ENCODE measurements at regions not wholly inside any gene's neighbourhood (a gene's known extent, or its start where the extent isn't known, plus 50 kb on each side); places are given as distances from the start of the nearest gene placed in this dataset.

DNA sequence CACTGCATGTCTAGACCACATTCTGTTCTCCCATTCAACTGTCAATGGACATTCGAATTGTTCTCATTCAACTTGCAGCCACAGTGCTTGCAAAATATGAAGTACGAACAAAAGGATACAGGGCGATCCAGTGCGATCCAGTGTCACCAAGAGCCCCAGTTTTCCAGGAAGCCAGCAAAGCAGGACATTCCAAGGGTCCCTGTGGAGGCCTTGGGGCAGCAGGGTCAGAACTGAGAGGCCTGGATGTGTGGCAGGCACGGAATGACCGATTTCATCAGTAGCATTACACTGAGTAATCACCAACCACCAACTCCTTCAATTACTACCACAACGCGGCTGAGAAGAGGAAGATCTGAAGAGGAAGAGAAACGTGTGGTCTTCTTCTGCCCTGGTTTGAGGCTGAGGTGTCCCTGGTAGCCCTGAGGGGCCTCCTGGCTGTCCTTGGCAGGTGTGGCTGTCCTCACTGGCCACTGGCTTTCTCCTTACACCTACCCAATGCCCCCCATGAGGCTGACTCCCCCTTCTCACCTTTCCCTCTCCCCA, 172.7 kb upstream of the FHL2 start:
- Mint-ChIP-seq H3K36me3 (ENCODE audit: insufficient read depth, unreplicated experiment) (no peaks in the 10 kb centered on the region), H3K27ac (ENCODE audit: low read depth, unreplicated experiment) (no peak overlapping the region), H3K9me3 (ENCODE audit: unreplicated experiment) (no peaks in the 10 kb centered on the region), H3K27me3 (ENCODE audit: insufficient read depth, unreplicated experiment) (peaks cover 71% of the 10 kb centered on the region), H3K4me1 (ENCODE audit: insufficient read depth, unreplicated experiment) (peaks cover 12% of the 10 kb centered on the region), H3K4me3 (ENCODE audit: unreplicated experiment) (no peak overlapping the region)
- ChIA-PET POLR2A (no interaction called here), CTCF (no interaction called here)
- TF ChIP-seq, protein P1, sequence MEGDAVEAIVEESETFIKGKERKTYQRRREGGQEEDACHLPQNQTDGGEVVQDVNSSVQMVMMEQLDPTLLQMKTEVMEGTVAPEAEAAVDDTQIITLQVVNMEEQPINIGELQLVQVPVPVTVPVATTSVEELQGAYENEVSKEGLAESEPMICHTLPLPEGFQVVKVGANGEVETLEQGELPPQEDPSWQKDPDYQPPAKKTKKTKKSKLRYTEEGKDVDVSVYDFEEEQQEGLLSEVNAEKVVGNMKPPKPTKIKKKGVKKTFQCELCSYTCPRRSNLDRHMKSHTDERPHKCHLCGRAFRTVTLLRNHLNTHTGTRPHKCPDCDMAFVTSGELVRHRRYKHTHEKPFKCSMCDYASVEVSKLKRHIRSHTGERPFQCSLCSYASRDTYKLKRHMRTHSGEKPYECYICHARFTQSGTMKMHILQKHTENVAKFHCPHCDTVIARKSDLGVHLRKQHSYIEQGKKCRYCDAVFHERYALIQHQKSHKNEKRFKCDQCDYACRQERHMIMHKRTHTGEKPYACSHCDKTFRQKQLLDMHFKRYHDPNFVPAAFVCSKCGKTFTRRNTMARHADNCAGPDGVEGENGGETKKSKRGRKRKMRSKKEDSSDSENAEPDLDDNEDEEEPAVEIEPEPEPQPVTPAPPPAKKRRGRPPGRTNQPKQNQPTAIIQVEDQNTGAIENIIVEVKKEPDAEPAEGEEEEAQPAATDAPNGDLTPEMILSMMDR (IDR thresholded peaks at IDR 0.05; ENCODE audit: unreplicated experiment) = no peak
- BruUV-seq (replicated peaks) = no TSS peak
- intact Hi-C loops (cut with micrococcal nuclease) = no loop called here
- DNase-seq (ENCODE audit: unreplicated experiment) = no peak

GRCh38 chr2:105570757-105571156, 171.9 kb upstream of the FHL2 start:
- Mint-ChIP-seq H3K27me3 (ENCODE audit: insufficient read depth, unreplicated experiment) (peaks cover 72% of the 10 kb centered on the region), H3K36me3 (ENCODE audit: insufficient read depth, unreplicated experiment) (no peaks in the 10 kb centered on the region), H3K9me3 (ENCODE audit: unreplicated experiment) (no peaks in the 10 kb centered on the region), H3K4me1 (ENCODE audit: insufficient read depth, unreplicated experiment) (peaks cover 6% of the 10 kb centered on the region), H3K4me3 (ENCODE audit: unreplicated experiment) (no peak overlapping the region), H3K27ac (ENCODE audit: low read depth, unreplicated experiment) (no peak overlapping the region)
- intact Hi-C loops (cut with micrococcal nuclease) = no loop called here
- TF ChIP-seq, protein P1 (IDR thresholded peaks at IDR 0.05; ENCODE audit: unreplicated experiment) = no peak
- CTCF ChIA-PET = no interaction called here
- BruUV-seq (replicated peaks) = no TSS peak
- no peak for DNase-seq (ENCODE audit: unreplicated experiment)
- POLR2A ChIA-PET = no interaction called here

- no TSS peak for BruUV-seq (replicated peaks)
- no peaks in the 10 kb centered on the region for H3K36me3 Mint-ChIP-seq (ENCODE audit: insufficient read depth, unreplicated experiment)
- H3K9me3 Mint-ChIP-seq (ENCODE audit: unreplicated experiment) = no peaks in the 10 kb centered on the region
- peaks cover 68% of the 10 kb centered on the region for H3K27me3 Mint-ChIP-seq (ENCODE audit: insufficient read depth, unreplicated experiment)
- no peak for DNase-seq (ENCODE audit: unreplicated experiment)
- TF ChIP-seq, protein P1 (IDR thresholded peaks at IDR 0.05; ENCODE audit: unreplicated experiment) = no peak
- ChIA-PET CTCF (no interaction called here), POLR2A (no interaction called here)
- H3K4me1 Mint-ChIP-seq (ENCODE audit: insufficient read depth, unreplicated experiment) = peaks cover 1% of the 10 kb centered on the region
- intact Hi-C loops (cut with micrococcal nuclease) = no loop called here
- no peak overlapping the region for H3K27ac Mint-ChIP-seq (ENCODE audit: low read depth, unreplicated experiment)
- H3K4me3 Mint-ChIP-seq (ENCODE audit: unreplicated experiment) = no peak overlapping the region
These were observed 171.5 kb upstream of the FHL2 start for GRCh38 chr2:105570326-105570725.

DNA sequence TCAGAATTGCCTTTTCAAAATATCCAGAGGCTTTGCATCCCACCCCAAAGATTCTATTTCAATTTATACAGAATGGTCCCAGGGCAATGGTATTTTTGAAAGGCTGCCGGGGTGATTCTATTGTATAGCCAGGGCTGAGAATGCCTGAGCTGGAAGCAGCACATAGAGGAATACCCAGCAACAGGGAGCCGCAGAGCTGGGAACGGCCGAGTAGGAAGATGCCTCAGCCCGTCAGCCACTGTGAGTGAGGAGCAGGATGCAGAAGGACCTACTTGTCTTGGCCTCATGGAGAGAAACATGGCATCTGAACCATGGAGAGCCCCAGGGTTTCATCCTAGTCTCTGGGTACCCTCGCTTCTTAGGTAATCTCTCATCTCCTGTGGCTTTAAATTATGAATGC, 170.8 kb upstream of the FHL2 start:
- peaks cover 61% of the 10 kb centered on the region for H3K27me3 Mint-ChIP-seq (ENCODE audit: insufficient read depth, unreplicated experiment)
- ChIA-PET POLR2A (no interaction called here), CTCF (no interaction called here)
- no peak overlapping the region for H3K4me3 Mint-ChIP-seq (ENCODE audit: unreplicated experiment)
- H3K9me3 Mint-ChIP-seq (ENCODE audit: unreplicated experiment) = no peaks in the 10 kb centered on the region
- DNase-seq (ENCODE audit: unreplicated experiment) = no peak
- no TSS peak for BruUV-seq (replicated peaks)
- intact Hi-C loops (cut with micrococcal nuclease) = no loop called here
- H3K27ac Mint-ChIP-seq (ENCODE audit: low read depth, unreplicated experiment) = no peak overlapping the region
- TF ChIP-seq, protein P1 (IDR thresholded peaks at IDR 0.05; ENCODE audit: unreplicated experiment) = no peak
- H3K4me1 Mint-ChIP-seq (ENCODE audit: insufficient read depth, unreplicated experiment) = no peaks in the 10 kb centered on the region
- no peaks in the 10 kb centered on the region for H3K36me3 Mint-ChIP-seq (ENCODE audit: insufficient read depth, unreplicated experiment)
